ENCODE measurements at regions not wholly inside any gene's neighbourhood (a gene's known extent, or its start where the extent isn't known, plus 50 kb on each side); places are given as distances from the start of the nearest gene placed in this dataset.

DNA sequence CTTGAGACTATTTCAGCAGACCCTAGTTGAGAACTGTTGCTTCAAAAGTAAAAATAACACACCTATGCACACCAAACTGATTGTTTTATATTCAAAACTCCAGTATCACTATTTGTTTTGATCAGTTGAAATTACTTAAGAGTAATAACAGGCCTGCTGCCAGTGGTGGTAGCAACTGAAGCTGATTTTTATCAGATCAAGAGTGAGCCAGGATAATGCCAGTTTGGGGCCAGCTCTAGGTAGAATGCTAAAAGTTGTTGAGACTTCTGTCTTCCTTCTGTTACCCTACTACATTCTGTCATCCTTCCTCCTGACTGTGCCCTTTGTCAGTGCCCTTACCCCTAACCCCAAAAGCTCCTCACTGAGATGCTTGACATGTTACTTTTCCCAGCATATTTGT, 228.7 kb upstream of the SPRY1 start:
- H3K27me3 ChIP-seq (ENCODE audit: control insufficient read depth, insufficient read depth, low read length), result no peaks in the 10 kb centered on the region
- no peak overlapping the region for H3K14ac ChIP-seq (replicated peaks; ENCODE audit: low read depth, low read length)
- H2BK15ac ChIP-seq (ENCODE audit: low read depth, low read length), result no peak overlapping the region
- H4K91ac ChIP-seq (ENCODE audit: insufficient read depth, low read depth, low read length), result no peak overlapping the region
- ChIA-PET CTCF (no interaction called here), POLR2A (ENCODE audit: unreplicated experiment) (no interaction called here)
- H2AFZ ChIP-seq (replicated peaks; ENCODE audit: low read length, poor library complexity), result no peak overlapping the region
- no peak for DNase-seq
- H3K9me1 ChIP-seq (ENCODE audit: insufficient read depth, low read length), result no peaks in the 10 kb centered on the region
- TF ChIP-seq, protein P1, sequence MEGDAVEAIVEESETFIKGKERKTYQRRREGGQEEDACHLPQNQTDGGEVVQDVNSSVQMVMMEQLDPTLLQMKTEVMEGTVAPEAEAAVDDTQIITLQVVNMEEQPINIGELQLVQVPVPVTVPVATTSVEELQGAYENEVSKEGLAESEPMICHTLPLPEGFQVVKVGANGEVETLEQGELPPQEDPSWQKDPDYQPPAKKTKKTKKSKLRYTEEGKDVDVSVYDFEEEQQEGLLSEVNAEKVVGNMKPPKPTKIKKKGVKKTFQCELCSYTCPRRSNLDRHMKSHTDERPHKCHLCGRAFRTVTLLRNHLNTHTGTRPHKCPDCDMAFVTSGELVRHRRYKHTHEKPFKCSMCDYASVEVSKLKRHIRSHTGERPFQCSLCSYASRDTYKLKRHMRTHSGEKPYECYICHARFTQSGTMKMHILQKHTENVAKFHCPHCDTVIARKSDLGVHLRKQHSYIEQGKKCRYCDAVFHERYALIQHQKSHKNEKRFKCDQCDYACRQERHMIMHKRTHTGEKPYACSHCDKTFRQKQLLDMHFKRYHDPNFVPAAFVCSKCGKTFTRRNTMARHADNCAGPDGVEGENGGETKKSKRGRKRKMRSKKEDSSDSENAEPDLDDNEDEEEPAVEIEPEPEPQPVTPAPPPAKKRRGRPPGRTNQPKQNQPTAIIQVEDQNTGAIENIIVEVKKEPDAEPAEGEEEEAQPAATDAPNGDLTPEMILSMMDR (conservative IDR thresholded peaks at IDR 0.05; ENCODE audit: low read depth, low read length), result no peak
- TF ChIP-seq RCOR1 (IDR thresholded peaks at IDR 0.05; ENCODE audit: insufficient replicate concordance, low read length) (no peak), MXI1 (IDR thresholded peaks at IDR 0.05; ENCODE audit: borderline replicate concordance, low read depth, low read length) (no peak), SMC3 (IDR thresholded peaks at IDR 0.05; ENCODE audit: low read depth, low read length) (no peak), MAZ (IDR thresholded peaks at IDR 0.05; ENCODE audit: borderline replicate concordance, low read depth, low read length) (no peak), MAFK (IDR thresholded peaks at IDR 0.05; ENCODE audit: low read depth, low read length) (no peak), CEBPB (IDR thresholded peaks at IDR 0.05; ENCODE audit: low read depth, low read length) (no peak), NFE2L2 (IDR thresholded peaks at IDR 0.05; ENCODE audit: low read depth, low read length) (no peak), POLR2A (IDR thresholded peaks at IDR 0.05; ENCODE audit: low read depth, low read length) (no peak), CHD1 (IDR thresholded peaks at IDR 0.05; ENCODE audit: low read depth, low read length) (no peak), RFX5 (IDR thresholded peaks at IDR 0.05; ENCODE audit: low read depth, low read length) (no peak), FOS (IDR thresholded peaks at IDR 0.05; ENCODE audit: low read depth, low read length) (no peak), BHLHE40 (IDR thresholded peaks at IDR 0.05; ENCODE audit: low read depth, low read length) (no peak), RAD21 (IDR thresholded peaks at IDR 0.05; ENCODE audit: low read length) (no peak)
- TF ChIP-seq, protein P2, sequence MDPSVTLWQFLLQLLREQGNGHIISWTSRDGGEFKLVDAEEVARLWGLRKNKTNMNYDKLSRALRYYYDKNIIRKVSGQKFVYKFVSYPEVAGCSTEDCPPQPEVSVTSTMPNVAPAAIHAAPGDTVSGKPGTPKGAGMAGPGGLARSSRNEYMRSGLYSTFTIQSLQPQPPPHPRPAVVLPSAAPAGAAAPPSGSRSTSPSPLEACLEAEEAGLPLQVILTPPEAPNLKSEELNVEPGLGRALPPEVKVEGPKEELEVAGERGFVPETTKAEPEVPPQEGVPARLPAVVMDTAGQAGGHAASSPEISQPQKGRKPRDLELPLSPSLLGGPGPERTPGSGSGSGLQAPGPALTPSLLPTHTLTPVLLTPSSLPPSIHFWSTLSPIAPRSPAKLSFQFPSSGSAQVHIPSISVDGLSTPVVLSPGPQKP (IDR thresholded peaks at IDR 0.05; ENCODE audit: borderline replicate concordance, low read depth, low read length), result no peak
- TF ChIP-seq, protein P3, sequence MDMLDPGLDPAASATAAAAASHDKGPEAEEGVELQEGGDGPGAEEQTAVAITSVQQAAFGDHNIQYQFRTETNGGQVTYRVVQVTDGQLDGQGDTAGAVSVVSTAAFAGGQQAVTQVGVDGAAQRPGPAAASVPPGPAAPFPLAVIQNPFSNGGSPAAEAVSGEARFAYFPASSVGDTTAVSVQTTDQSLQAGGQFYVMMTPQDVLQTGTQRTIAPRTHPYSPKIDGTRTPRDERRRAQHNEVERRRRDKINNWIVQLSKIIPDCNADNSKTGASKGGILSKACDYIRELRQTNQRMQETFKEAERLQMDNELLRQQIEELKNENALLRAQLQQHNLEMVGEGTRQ (IDR thresholded peaks at IDR 0.05; ENCODE audit: low read depth, low read length), result no peak
- H4K8ac ChIP-seq (ENCODE audit: low read depth in 2 of 2, low read length in 2 of 2), result no peak overlapping the region
- no peak overlapping the region for H3K4me2 ChIP-seq (ENCODE audit: low read depth, low read length)
- H2BK5ac ChIP-seq (ENCODE audit: low read depth, low read length, poor library complexity, severe bottlenecking), result no peak overlapping the region
- no peaks in the 10 kb centered on the region for H3K9me3 ChIP-seq (ENCODE audit: control insufficient read depth, insufficient read depth, low read length)
- no peak overlapping the region for H3K4me3 ChIP-seq (ENCODE audit: insufficient read depth, low read depth, low read length)
- no peak overlapping the region for H2BK20ac ChIP-seq (ENCODE audit: low read depth, low read length)
- no TSS peak for BruUV-seq (replicated peaks)
- H3K18ac ChIP-seq (ENCODE audit: low read depth, low read length), result no peak overlapping the region
- no peak overlapping the region for H3K56ac ChIP-seq (ENCODE audit: extremely low read depth, insufficient read depth, low read length)
- H3K4ac ChIP-seq (ENCODE audit: low read depth, low read length), result no peak overlapping the region
- no peak overlapping the region for H2BK120ac ChIP-seq (ENCODE audit: low read depth, low read length)
- no peak for ATAC-seq (ENCODE audit: low read depth)
- H3K79me1 ChIP-seq (ENCODE audit: low read depth in 1 of 2, low read length in 2 of 2), result no peaks in the 10 kb centered on the region; a peak in 1 of 4 replicates
- dilution Hi-C loops (cut with HindIII; ENCODE audit: low sequenced_read_pairs, unreplicated experiment) (no loop called here), in situ Hi-C loops (cut with MboI; ENCODE audit: low sequenced_read_pairs) (no loop called here), intact Hi-C loops (cut with micrococcal nuclease) (no loop called here)
- H3K4me1 ChIP-seq (ENCODE audit: control insufficient read depth, insufficient read depth, low read length), result peaks cover 2% of the 10 kb centered on the region; the same call in 1 of the 2 replicates
- H2AK5ac ChIP-seq (ENCODE audit: low read depth, low read length), result no peak overlapping the region
- H3K23ac ChIP-seq (ENCODE audit: low read depth, low read length), result no peak overlapping the region
- H3K27ac ChIP-seq (ENCODE audit: insufficient read depth, low read length), result no peak overlapping the region
- H4K20me1 ChIP-seq (ENCODE audit: insufficient read depth, low read length), result no peaks in the 10 kb centered on the region
- no peaks in the 10 kb centered on the region for H3K36me3 ChIP-seq (ENCODE audit: control insufficient read depth, insufficient read depth, low read length)
- no peak overlapping the region for H2AK9ac ChIP-seq (replicated peaks; ENCODE audit: low read depth, low read length, poor library complexity)
- H4K5ac ChIP-seq (ENCODE audit: low read depth, low read length), result no peak overlapping the region
- H3K9ac ChIP-seq (ENCODE audit: low read depth, low read length), result no peak overlapping the region
